ENCODE measurements at regions not wholly inside any gene's neighbourhood (a gene's known extent, or its start where the extent isn't known, plus 50 kb on each side); places are given as distances from the start of the nearest gene placed in this dataset.

DNA sequence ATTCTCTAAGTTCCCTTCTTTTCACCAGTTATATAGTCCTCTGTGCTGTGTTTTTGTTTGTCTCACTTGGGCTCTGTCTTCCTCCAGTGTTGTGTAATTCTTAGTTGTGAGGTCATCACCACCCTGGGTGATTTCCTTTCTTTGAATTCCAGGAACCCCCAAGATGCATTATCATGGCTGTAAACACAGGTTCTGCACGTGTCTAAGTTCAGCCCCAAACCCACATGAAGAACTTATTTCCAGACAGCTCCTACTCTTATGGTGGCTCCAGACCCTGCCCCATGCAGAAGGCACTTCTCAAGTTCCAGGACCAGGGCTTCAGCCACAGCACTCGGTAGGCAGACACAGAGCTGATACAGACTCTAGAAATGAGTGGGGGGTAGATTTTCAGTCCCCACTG, 560.5 kb downstream of the BCL11B start:
- DNase-seq (ENCODE audit: low spot score) = no peak

DNA sequence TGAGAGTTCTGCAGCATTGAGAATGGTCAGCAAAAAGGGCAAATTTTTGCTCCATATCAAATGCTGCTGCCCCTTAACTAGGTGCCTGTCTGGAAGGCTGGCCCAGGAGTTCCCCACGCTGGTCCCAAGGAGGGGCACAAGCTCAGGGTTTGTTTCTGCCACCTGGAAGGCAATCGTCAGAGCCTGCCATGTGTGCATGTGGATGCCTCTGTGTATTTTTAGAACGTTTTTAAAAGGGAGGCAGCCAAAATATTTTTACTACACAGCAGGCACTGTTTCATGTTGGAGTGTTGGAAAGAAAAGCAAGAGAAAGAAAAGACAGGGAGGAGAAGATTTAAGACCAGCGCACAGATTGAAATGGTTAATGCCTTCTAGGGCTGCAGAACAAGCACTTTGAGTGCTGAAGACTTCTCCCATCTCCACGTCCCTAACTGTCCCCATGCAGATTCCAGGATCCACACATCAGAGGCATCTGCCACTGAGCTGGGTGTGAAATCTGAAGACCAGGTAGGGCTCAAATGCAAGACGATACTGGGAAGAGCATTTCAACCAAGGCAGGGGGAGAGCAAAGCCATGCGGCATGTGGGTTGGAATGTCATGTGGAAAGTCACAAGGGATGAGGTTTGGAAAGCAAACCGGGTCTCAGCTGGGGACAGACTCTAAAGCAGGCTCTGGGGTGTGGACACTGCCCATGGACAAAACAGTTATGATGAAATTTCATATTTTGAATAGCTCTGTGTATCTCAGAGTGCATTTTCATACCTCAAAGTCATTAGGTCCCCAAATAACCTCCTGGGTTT, 557.2 kb downstream of the BCL11B start:
- no peak for DNase-seq (ENCODE audit: low spot score)

DNA sequence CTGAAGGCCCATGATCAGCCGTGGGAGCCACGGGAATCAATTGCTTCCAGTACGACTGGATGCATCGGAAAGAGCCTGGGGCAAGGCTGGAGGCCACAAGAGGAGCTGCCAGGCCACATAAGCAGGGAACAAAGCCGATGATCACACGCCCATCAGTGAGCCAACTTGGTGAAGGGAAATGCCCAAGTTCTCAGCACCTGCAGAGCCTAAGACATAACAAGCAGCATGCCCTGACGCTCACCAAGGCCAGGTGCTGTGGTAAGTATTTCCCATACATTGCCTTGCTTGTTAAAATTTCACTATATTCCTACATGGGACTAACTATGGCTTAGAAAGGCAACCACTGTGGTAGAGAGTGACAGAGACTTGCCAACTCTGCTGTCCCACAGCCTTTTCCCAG, 555.9 kb downstream of the BCL11B start:
- DNase-seq (ENCODE audit: low spot score) = no peak

DNA sequence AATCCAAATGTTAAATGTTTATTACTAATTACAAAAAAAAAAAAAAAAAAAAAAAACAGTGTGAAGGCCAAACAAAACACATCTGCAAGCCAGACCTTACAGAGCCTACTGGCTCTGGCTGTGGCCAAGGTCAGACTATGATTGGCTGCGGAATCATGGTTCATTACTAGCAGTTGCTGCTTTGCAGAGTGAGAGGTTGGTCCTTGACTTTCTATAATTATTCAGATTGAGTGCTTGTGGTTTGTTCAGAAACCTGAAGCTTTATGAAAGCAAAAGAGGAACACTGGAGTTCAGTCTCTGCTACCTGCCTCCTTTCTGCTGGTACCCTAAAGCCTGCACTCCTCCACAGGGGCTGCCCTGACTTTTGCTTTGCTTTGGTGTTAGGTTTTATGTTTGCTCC, 550.9 kb downstream of the BCL11B start:
- no peak for DNase-seq (ENCODE audit: low spot score)

DNA sequence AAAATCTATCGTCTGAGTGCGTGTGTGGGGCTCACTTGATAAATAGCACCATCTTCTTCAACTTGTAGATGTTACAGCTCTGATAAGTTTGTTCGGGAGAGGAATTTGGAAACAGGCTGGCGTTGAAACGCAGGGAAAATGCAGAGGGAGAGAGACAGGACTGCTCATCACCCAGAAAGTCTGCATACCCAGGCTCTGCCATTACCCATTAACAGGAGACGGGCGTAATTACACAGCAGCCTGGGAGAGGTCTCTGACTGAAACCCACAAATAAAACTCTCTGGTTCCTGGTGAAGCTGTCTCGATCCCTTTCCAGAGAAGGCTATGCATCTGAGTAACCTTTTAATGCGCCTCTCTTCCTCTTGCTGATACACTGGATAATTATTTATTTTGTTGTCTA, 547.3 kb downstream of the BCL11B start:
- DNase-seq (ENCODE audit: low spot score) = no peak

DNA sequence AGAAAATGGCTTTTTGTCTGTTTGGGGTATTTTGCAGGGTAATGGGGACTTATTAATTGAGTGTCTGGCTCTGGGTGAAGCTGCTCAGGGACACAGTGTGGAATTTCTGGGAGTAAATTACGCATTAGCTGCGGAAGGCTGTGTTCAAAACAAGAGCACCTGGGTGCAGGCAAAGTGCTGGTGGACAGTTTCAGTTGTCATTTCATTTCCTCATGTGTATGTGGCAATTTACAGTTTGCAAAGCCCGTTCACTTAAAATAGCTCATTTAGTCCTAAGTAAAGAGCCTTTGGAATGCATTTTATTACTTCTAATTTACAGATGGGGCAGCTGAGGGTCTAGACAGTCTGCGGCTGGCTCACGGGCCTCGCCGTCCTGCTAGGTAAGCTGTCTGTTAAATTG, 546.8 kb downstream of the BCL11B start:
- no peak for DNase-seq (ENCODE audit: low spot score)

DNA sequence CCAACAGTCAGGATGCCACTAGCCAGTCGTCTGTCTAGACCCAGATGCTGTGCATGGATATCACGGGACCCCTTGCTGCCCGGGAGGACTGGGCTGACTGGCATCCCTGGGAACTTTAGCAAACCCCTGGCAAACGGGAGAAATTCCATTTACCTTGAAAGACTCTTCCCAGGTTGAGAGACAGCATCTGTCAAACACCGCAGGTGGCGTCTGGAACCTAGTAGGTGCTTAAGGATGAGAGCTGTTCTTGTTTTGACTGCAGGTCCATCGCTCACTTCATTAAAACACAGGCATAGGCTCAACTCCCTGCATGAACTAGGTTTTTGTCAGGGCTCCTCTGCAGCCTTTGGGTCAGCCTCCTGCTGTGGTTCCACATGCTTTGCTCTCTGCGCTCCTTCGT, 546.3 kb downstream of the BCL11B start:
- DNase-seq (ENCODE audit: low spot score) = no peak

DNA sequence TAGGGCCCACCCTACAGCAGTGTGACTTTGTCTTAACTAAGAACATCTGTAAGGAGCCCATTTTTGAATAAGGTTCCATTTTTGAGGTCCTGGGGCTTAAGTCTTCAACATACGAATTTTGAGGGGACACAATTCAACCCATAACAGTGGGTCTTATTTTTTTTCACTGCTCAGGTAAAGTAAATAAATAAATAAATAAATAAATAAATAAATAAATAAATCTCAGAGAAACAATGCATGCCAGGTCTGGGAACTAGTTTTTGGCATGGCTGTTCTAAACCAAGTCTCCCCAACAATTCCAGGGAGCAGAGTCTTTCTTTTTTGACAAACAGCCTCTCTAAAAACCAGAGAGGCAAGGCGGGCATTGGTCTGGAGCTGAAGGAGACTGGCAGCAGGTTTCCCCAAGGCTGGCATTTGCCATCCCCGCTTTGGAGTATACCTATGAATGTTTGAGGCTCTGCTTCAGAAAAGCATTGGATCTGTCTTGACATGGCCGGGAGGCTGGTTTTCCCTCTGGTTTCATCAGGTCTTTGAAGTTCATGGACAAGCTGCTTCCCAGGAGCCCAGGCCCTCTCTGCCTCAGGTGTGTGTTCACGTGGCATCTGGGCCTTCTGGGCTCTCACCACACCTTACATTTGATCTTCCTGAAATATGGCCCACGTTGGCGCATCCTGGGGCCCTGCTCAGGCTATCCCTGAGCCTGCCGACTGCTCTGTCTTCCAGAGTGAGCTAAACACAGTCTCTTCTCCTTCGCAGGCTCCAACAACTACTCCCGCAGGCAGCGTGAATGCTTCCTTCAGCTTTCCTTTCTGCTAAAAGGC, 545.2 kb downstream of the BCL11B start:
- DNase-seq (ENCODE audit: low spot score) = no peak

DNA sequence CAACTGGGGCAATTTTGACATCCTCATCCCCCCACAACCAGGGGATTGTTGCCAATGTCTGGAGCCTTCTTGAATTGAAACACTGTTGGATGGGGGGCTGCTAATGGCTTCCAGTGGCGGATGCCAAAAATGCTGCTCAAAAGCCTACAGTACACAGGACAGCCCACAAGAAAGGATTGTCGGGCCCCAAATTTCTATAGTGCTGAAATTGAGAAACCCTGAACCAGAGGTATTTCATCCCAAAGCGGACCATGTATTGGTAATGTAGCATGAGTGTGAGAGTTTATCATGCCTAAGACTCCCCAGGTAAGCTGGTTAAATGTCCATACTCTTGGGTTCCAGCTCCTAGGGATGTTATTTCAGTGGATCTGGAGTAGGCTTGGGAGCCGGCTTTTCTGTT, 544.0 kb downstream of the BCL11B start:
- no peak for DNase-seq (ENCODE audit: low spot score)

DNA sequence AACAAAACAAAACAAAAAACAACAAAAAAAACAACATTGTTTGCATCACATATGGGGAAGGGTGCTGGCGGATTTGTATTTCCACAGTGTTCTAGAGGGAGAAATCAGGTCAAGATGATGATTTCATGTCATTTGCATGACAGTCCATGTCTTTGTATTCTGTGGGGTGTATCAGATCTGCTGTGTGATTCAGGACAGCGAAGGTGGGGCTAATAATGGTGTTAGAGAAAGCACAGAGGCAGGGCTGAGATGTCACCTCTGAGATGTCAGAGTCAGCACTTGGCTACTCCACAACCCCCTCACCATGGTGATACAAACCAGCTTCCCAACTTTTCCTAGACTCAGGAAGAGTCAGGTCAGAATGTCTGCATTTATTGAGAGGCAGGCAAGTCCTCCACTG, 543.2 kb downstream of the BCL11B start:
- DNase-seq (ENCODE audit: low spot score) = no peak

DNA sequence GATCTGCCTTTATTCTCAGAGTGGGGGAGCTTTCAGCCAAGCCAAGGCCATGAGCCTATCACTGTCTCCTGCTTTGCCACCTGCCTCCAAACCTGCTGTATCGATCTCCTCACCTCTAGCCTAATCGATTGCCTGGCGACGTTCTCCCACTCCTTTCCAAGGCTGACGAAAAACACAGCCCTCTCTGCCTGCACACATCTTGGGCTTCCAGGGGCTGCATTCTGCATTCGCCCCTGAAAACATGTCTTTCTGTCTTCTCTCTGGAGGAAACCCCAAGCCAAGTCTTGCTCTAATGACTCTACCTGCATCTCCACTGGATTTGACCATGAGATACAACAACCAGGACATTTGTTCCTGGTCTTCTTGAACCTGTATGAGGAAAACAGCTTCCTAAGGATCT, 540.7 kb downstream of the BCL11B start:
- no peak for DNase-seq (ENCODE audit: low spot score)

DNA sequence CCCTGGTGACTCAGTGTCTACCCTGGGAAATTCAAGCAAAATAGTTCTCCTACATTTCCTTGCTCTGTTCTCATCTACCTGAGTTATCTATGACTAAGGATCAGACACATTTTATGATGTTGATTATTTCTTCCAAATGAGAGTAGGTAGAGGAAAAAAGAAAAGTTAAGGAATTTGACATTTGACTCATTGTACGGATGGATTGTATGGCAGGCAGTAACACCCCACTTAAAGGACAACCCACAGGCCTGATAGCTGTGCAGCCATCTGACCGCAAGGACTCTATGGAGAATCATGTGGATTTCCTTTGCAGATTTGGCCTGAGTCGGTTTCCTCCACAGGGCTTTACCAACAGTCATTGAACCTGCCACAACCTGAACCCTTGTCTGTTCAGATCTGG, 540.3 kb downstream of the BCL11B start:
- DNase-seq (ENCODE audit: low spot score) = no peak

DNA sequence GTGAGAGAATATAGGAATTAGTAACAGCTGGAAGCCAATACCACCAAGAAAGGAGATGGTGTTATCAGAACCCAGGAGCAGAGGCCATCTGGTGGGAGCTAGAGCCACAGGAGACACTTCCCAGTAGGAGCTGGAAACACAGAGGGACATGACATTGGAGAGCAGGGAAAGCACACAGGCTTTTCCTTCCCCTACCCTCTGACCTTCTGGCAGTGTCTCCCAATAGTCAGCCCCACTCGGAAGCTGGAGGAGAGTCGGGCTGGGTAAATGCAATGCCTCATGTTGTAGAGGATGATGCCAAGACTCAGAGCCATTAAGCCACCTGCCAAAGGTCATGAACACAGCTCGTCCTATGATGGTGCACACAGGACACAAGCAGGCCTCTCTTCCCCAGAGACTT, 538.5 kb downstream of the BCL11B start:
- no peak for DNase-seq (ENCODE audit: low spot score)

DNA sequence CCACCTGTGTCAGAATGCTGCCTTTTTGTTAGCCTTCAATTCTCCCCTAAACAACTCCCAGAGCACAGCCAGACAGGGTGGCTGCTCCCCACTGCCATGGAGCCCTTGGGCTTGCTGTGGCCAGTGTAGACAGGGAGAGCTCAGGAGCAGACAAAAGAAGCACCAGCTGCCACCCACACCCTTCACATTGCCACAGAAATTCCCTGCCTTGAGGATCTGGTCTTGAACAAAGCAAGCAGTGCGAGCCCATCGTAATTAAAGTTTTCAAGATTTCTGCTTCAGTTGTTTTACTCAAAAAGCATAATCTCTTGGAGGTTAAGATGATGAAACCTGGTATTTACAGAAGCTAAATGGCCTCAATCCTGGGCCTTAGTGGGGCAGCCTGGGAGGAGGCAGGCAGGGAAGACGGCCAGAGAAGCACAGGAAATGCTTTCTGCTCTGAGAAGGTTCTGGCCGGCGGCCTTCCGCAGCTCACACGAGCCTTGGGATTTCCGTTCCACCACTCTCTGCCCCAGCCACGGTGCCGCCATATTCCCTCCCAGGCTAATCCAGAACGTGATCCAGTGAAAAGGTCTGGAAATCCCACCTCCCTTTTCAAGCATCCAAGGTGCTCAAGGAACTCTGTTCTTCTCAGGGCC, 535.2 kb downstream of the BCL11B start:
- DNase-seq (ENCODE audit: low spot score) = no peak

DNA sequence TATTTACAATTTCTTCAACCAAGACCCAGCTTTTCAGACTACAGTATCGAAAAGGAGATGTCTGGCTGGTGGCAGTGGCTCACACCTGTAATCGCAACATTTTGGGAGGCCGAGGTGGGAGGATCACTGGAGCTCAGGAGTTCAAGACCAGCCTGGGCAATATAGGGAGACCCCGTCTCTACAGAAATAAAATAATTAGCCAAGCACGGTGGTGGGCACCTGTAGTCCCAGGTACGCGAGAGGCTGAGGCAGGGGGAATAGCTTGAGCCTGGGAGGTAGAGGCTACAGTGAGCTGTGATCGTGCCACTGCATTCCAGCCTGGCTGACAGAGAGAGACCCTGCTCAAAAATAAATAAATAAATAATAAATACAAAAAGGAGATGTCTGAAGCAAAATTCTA, 530.5 kb downstream of the BCL11B start:
- DNase-seq (ENCODE audit: low spot score) = no peak

DNA sequence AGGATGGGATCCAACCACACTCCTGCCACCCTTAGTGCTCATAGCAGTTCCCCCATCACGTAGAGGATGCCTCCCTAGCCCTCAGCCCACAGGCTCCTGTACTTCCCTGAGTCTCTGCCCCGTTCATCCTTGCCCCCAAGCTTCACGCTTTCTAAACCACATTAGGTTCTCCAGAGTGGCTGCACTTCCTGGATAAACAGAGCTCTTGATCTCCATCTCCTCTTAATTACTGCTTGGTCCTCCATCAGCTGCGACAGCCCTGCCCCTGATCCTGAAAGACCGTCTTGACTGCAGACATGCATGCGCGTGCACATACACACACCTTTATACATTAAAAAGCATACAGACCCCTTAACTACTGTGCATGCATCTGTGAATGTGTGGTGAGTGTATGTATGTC, 530.0 kb downstream of the BCL11B start:
- DNase-seq (ENCODE audit: low spot score) = no peak

DNA sequence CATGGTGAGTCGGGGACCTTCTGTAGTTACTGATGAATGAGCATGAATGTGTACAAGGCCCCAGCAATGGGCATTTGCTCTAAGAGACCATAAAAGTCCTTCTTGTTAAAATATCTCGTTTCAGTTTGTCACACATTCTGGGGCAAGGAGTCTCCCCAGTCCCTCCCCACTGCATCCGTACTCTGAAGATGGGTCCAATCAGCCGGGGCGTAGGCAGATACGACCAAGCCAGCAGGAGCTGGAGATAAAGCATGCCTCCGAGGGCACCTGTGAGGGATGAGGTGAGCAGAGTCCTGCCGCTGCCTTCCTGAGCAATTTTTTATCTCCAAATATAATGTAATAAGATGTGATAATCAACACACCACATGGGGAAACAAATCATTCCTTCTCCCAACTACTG, 528.5 kb downstream of the BCL11B start:
- DNase-seq (ENCODE audit: low spot score) = no peak

DNA sequence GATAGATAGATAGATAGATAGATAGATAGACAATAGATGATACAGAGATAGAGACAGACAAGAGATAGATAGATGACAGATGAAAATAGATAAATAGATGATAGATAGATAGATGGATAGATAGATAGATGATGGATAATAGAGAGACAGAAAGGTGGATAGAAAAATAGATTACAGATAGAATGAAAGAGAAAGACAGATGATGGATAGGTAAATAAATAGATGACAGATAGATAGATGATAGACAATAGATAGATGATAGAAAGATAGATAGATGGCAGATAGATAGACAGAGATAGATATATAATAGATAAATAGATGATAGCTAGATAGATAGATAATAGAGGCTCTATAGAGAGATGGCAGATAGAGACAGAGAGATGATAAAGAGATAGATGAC, 523.0 kb downstream of the BCL11B start:
- no peak for DNase-seq (ENCODE audit: low spot score)

DNA sequence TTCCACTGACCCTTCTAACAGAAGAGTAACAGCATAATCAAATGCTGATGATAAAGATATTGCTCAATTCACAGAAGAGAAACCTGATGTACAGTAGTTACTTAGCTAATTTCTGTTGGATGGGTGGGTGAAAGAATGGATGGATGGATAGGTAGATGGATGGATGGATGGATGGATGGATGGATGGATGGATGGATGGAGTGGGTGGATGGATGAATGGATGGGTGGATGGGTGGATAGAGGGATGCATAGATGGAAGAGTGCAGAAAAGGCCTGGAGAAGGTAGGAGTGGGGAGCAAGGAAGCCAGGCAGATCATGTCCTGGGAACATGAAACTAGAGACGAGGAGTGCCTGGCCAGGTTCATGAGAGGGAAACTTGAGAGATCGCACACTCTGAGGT, 520.9 kb downstream of the BCL11B start:
- DNase-seq (ENCODE audit: low spot score) = no peak

DNA sequence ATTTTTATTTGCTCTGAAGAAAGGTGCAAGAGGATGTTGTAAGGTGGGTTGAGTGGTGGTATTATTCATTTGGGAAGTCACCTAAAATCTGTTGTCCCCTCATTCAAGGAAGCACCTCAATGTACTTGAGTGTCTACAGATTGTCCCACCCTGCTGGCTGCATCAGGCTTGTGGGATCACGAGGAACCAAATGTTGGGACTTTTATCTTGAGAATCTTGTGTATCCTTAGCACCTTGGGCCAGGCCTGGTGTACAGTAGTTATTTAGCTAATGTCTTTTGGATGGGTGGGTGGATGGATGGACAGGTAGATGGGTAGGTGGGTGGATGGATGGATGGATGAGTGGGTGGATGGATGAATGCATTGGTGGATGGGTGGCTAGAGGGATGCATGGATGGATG, 519.3 kb downstream of the BCL11B start:
- no peak for DNase-seq (ENCODE audit: low spot score)

DNA sequence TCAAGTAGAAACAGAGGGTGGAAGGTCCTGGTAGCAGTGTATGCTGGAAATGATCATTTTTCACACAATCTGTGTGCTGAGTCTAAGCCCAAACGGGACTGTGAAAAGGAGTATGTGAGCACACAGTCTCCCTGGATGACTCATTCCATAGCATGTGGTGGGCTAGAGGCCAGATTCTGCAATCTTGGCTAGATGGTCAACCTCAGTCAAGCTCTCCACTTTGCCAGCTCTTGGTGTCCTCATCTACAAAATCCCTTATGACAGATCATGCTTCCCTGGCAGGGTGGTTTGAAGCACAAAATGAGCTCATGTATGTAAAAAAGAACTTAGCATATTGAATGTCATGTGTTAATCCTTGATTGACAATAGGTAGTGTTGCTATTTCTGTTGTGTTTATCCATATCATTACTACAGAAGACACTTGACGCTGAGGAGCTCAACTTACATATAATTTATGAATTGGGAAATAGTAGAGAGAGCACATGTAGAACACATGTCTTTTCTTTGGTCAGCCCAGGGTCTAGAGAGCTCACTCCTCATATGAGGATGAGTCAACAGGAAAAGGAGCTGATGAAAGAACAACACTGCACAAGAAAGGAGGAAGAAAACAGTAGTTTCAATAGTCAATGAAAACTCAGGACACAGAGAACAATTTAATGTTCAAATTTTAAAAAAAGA, 517.5 kb downstream of the BCL11B start:
- DNase-seq (ENCODE audit: low spot score) = no peak

DNA sequence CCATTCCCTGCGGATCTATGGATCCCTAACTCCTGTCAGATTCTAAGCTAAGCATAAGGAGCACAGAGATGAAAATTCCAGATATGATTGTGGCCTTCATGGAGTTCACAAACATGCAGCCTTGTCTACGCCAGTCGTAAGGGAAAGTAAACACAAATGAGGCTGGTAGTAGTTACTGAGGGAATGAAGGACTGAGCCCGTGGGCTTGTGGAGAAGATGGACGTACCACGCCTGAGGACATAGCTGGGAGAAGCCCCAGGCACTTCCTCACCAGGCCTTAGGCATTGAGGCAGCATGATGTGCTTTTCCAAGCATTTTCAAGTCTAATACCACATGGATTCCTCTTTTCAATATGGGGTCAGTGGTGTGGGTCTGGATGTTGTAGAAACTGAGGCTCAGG, 515.2 kb downstream of the BCL11B start:
- no peak for DNase-seq (ENCODE audit: low spot score)

DNA sequence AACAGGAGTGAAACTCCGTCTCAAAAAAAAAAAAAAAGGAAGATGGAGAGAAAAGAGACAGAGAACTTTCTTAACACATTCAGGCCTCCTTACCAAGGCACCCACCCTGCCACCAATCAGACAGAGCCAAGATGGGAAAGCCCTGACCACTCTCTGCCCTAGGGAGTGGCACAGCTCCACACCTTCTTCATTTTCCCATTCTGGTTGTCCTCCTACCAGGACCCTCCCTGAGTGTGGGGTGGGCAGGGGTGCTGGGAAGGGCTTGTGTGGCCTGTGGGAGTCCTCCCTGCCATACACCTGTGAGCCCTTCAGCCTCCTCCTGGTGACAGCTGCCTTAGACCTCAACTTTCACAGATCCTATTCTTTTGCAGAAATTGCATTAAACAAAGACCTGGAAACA, 513.6 kb downstream of the BCL11B start:
- DNase-seq (ENCODE audit: low spot score) = no peak

Data from left forelimb (tissue), 1 donor.